Uterus (tissue), 3 donors: ENCODE measurements at regions not wholly inside any gene's neighbourhood (a gene's known extent, or its start where the extent isn't known, plus 50 kb on each side); places are given as distances from the start of the nearest gene placed in this dataset.

Experiments used
- DNase-seq, 2 donors: peaks; one replicate each; pipeline ENCODE4 v3.0.0-alpha.2; 2019 to 2020
- H3K27ac ChIP-seq, 2 donors: fragments of 200-600 bp; sonication (generic); 1 replicate in 1 of 2; 2 replicates in 1 of 2; pipeline ENCODE4 v1.5.1; 2016 to 2018
- H3K27me3 ChIP-seq, 2 donors: fragments of 200-600 bp; sonication (generic); one replicate each; pipeline ENCODE4 v1.5.1; 2018 to 2019; ENCODE audit warnings: control low read depth in 1 of 2
- H3K36me3 ChIP-seq, 2 donors: fragments of 200-600 bp; sonication (generic); one replicate each; pipeline ENCODE4 v1.5.1; 2019; ENCODE audit warnings: control low read depth in 1 of 2
- H3K4me1 ChIP-seq, 2 donors: fragments of 200-600 bp; sonication (generic); one replicate each; pipeline ENCODE4 v1.5.1; 2018 to 2019; ENCODE audit warnings: control low read depth in 1 of 2
- H3K4me3 ChIP-seq, 2 donors: fragments of 200-600 bp; sonication (generic); 1 replicate in 1 of 2; 2 replicates in 1 of 2; pipeline ENCODE4 v1.5.1; 2018 to 2019; ENCODE audit warnings: mild to moderate bottlenecking in 1 of 2
- H3K9me3 ChIP-seq, 2 donors: fragments of 200-600 bp; sonication (generic); one replicate each; pipeline ENCODE4 v1.5.1; 2019; ENCODE audit warnings: control low read depth in 1 of 2
- CTCF ChIP-seq, 4 experiments: fragments of 200-600 bp in 2 of 4; fragments of 450-650 bp in 2 of 4; sonication (generic) in 2 of 4; IDR thresholded peaks; one replicate each; pipeline ENCODE4 v1.5.1; 2016 to 2019; ENCODE audit warnings: antibody characterized with exemption in 4 of 4, mild to moderate bottlenecking in 2 of 4, moderate library complexity in 1 of 4
- POLR2A ChIP-seq, 2 donors: fragments of 450-650 bp; IDR thresholded peaks; one replicate each; pipeline ENCODE4 v1.6.1; 2016; ENCODE audit warnings: antibody characterized with exemption in 2 of 2, mild to moderate bottlenecking in 1 of 2, moderate library complexity in 1 of 2
- intact Hi-C: fragments of 100-400 bp; cut with DNase I; formaldehyde crosslinking; loops from one replicate; pipeline ENCODE4 v1.15.1; 2023; ENCODE audit warnings: low total_unique reads
- donor health status: DM: yes; HTN: yes; CAD: no.

- H3K36me3 ChIP-seq, result no peaks in the 10 kb centered on the region
- TF ChIP-seq POLR2A (IDR thresholded peaks at IDR 0.05) (no peak), CTCF (IDR thresholded peaks at IDR 0.05) (no peak)
- H3K4me3 ChIP-seq, result no peak overlapping the region
- H3K4me1 ChIP-seq, result no peaks in the 10 kb centered on the region
- no peaks in the 10 kb centered on the region for H3K9me3 ChIP-seq
- no peak overlapping the region for H3K27ac ChIP-seq
- H3K27me3 ChIP-seq, result no peaks in the 10 kb centered on the region
- no peak for DNase-seq
- intact Hi-C loops, result no loop called here
These were observed 279.1 kb downstream of the PHF14 start for GRCh38 chr7:11252705-11253272.

GRCh38 chr7:11256501-11256900 is 282.8 kb downstream of the PHF14 start:
- no peak for DNase-seq
- intact Hi-C loops, result no loop called here
- H3K4me3 ChIP-seq, result no peak overlapping the region
- no peaks in the 10 kb centered on the region for H3K9me3 ChIP-seq
- H3K27ac ChIP-seq, result no peak overlapping the region
- no peak for TF ChIP-seq POLR2A (IDR thresholded peaks at IDR 0.05)
- TF ChIP-seq CTCF (IDR thresholded peaks at IDR 0.05), result no peak
- no peaks in the 10 kb centered on the region for H3K36me3 ChIP-seq
- no peaks in the 10 kb centered on the region for H3K27me3 ChIP-seq
- no peaks in the 10 kb centered on the region for H3K4me1 ChIP-seq

GRCh38 chr7:11261470-11261869 is 287.8 kb downstream of the PHF14 start:
- Histone ChIP-seq H3K9me3 (no peaks in the 10 kb centered on the region), H3K4me3 (no peak overlapping the region), H3K36me3 (no peaks in the 10 kb centered on the region), H3K27me3 (no peaks in the 10 kb centered on the region), H3K4me1 (no peaks in the 10 kb centered on the region), H3K27ac (no peak overlapping the region)
- no peak for DNase-seq
- TF ChIP-seq CTCF (IDR thresholded peaks at IDR 0.05), result no peak
- intact Hi-C loops, result no loop called here

GRCh38 chr7:11266101-11266500 is 292.4 kb downstream of the PHF14 start:
- no peaks in the 10 kb centered on the region for H3K4me1 ChIP-seq
- TF ChIP-seq CTCF (IDR thresholded peaks at IDR 0.05), result no peak
- TF ChIP-seq POLR2A (IDR thresholded peaks at IDR 0.05), result no peak
- DNase-seq, result no peak
- no peak overlapping the region for H3K27ac ChIP-seq
- H3K9me3 ChIP-seq, result no peaks in the 10 kb centered on the region
- no peaks in the 10 kb centered on the region for H3K36me3 ChIP-seq
- no peak overlapping the region for H3K4me3 ChIP-seq
- intact Hi-C loops, result no loop called here
- H3K27me3 ChIP-seq, result no peaks in the 10 kb centered on the region

- TF ChIP-seq POLR2A (IDR thresholded peaks at IDR 0.05), result no peak
- TF ChIP-seq CTCF (IDR thresholded peaks at IDR 0.05), result no peak
- Histone ChIP-seq H3K4me3 (no peak overlapping the region), H3K27me3 (no peaks in the 10 kb centered on the region), H3K9me3 (no peaks in the 10 kb centered on the region), H3K27ac (no peak overlapping the region), H3K4me1 (no peaks in the 10 kb centered on the region), H3K36me3 (no peaks in the 10 kb centered on the region)
- DNase-seq, result no peak
- intact Hi-C loops, result no loop called here
These were observed 298.7 kb downstream of the PHF14 start for GRCh38 chr7:11272352-11272751.
